Stimulated activated CD8-positive, alpha-beta memory T cell treated with anti-CD3 and anti-CD28 coated beads, Interleukin-12 subunit alpha, Interleukin-12 subunit beta, amount 100 ng/mL, for 24 hours (primary cell): ENCODE measurements at regions not wholly inside any gene's neighbourhood (a gene's known extent, or its start where the extent isn't known, plus 50 kb on each side); places are given as distances from the start of the nearest gene placed in this dataset.
"Not testable (repeated sequence)": the region's sequence is repeated elsewhere in the genome, so short reads cannot be mapped to it uniquely, and the experiment has no call there.

ENCODE experiments used
- DNase-seq: peaks from one replicate; pipeline ENCODE4 v3.0.0-alpha.2; 2020; ENCODE audit errors: extremely low read depth

DNA sequence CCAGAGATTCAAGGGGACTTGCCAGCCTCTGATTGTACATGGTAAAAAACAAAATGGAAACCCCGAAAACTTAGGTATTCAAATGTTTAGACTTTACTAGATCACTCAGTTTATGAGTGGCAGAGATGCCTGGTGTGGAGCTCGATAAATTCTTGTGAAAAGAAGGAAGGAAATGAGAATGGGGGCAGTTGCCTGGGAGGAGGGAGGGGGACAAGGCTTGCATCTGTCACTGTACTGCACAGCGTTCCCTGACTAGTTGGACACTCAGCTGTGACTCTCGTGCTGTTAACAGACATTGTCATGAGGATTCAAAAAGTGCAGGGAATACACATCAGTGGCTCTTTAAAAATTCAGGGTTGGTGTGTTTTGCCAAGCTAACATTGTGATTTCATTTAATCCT lies 232.9 kb downstream of the ZIC5 start:
- no peak for DNase-seq

DNA sequence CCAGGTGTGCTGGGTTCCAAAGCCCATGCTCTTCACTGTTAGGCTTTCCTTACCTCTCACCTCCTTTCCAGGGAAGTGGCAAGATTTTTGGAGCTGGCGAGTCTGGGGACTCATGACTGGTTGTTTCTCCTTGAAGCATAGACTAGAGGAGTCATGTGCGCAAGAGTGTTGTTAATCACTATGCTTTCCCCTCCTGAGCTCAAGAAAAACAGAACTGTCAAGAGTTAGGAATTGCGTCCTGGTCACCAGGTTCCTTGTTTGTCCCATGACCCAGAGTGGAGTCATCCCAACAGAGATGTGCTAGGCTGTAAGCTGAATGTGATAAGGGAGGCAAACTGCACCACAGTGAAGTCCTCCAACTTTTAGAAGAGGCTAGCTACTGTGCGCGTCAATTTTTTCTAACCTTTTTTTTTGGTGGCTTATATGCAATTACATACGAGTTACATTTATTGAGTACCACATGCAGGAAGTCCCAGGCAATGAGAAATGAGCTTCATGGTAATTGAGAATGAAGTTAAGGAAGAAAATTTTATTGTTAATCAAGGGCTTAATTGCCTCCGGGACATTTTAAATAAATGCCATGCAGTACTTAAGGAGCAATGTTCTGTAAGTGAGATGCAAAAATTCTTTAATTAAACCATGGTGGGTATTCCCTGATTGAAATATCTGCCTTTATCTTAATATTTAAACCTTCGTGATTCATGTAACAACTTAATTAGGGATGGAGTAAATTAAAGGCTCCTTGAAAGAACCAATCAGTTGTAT lies 233.9 kb downstream of the ZIC5 start:
- DNase-seq, result no peak

DNA sequence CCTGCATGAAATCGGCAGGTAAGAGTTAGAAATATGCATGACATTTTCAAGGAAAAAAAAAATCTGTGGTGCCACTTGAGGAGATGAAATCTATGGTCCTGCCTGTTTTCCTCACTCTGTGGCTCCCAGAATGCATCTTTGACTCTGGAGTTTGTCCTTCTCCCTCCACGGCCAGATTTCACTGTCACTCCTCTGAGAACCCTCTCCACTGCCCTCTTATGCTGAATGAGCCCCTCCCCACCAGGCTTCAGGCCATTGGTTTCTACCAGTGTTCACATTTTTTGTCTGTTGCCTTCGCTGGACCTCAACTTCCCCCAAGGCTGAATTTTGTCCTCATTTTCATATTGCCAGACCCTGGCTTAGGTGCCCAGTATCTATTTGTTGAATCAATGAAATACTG lies 235.0 kb downstream of the ZIC5 start:
- DNase-seq, result no peak

DNA sequence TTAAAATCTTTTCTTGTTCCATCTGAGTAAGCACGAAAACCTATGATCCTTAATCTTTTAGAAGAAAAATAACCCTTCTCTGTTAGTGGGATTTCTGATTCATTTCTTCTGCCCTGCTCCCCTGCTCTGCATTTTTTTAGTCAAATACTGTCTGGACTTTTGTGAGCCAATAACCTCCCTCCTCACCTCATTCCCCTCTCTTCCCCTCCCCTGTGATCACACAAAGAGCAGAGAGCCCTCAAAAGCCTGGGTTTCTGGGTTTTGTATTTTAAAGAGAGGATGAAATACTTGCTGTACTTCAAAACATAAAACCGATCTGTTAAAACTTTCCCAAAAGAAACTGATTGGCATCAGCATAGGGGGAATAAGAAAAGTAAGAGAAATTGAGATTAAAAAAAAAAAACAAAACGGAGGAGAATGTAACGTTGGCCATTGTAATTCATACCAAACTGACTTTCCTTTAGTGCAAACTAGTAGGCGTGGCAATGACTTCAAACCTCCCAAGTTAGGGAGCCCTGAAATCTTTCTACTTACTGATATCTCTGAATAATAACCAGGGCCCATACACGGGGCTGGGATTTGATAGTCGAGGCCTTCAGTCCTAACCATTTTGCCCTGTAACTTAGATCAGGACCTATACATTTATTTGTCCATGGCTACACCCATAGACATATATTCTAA lies 232.9 kb downstream of the TM9SF2 start:
- no peak for DNase-seq

DNA sequence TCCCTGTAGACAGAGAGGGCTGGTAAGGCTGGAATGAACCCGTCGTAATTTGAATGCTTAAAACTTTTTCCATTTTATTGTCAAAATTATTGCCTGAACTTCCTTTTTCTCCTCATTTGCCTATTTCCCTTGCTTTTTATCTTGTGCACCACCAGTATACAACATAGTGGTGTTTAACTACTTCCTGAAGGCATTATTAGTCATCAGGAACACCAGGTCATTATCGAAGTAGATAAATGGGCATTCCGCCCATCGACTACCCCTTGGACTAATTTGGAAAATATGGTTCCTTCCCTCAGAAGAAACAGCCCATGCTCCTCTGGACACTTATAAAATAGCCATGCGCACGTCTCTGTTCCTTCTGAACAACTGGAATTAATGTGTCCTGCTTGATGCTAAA lies 232.1 kb downstream of the TM9SF2 start:
- no peak for DNase-seq

DNA sequence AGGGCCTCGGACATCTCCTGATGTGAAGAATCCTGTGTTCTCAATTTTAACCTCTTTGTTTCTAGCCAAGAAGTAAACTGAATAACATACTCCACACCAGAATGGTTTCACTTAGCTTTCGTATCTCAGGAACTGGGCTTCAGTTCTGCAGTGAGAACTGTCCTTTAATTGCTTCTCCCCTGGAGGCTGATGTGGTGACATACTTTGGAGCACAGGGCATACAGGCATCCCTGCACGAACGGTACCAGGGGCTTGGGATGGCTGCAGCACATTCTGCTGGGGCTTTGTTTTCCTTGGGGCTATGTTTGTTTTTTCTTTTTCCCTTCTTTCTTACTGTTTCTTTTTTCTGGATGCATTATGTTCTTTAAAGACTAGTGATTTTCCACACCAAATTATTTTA lies 230.5 kb downstream of the TM9SF2 start:
- DNase-seq, result no peak

DNA sequence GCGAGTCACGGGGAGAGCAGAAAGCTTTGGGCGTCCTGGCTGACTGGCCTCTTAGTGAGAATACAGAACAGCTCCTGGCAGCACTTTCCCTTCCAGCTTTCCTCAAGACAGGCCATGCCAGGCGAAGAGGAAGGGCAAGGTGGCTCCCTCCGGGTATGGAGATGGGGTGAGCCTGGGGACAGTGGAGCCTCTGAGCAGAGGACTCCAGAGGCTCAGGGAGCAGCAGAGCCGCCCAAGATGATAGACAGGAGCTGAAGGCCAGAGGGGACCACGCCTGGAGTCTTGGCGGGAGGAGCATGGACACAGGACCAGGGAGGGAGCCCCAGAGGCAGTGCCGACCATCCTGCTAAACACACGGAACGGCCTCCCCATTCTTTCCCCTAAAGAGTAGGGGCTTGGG lies 229.1 kb downstream of the TM9SF2 start:
- no peak for DNase-seq

DNA sequence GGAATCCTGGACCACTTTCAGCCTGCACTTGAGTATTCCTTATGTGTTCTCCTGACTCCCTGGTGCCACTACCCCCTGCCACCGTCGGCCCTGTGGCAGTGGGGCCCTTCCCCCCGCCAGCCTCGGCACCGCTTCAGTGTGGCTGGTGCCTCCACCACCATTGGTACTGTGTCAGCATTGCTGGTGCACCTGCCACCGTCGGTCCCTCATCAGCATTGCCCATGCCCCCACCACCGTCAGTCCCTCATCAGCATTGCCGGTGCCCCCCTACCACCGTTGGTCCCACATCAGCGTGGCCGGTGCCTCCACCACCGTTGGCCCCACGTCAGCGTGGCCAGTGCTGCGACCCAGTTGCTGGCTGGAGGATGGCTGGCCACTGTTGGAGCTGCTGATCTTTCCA lies 228.5 kb downstream of the TM9SF2 start:
- no peak for DNase-seq

DNA sequence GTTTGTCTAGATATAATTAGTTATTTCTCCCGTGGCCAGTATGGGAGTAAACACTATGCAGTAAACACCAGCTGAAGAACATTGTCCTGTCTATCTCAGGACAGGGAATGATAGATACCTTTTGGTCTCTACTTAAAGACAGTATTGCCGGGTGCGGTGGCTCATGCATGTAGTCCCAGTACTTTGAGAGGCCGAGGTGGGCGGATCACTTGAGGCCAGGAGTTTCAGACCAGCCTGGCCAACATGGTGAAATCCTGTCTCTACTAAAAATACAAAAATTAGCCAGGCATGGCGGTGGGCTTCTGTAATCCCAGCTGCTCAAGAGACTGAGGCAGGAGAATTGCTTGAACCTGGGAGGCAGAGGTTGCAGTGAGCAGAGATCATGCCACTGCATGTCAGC lies 226.4 kb downstream of the TM9SF2 start:
- DNase-seq, result not testable (repeated sequence)

DNA sequence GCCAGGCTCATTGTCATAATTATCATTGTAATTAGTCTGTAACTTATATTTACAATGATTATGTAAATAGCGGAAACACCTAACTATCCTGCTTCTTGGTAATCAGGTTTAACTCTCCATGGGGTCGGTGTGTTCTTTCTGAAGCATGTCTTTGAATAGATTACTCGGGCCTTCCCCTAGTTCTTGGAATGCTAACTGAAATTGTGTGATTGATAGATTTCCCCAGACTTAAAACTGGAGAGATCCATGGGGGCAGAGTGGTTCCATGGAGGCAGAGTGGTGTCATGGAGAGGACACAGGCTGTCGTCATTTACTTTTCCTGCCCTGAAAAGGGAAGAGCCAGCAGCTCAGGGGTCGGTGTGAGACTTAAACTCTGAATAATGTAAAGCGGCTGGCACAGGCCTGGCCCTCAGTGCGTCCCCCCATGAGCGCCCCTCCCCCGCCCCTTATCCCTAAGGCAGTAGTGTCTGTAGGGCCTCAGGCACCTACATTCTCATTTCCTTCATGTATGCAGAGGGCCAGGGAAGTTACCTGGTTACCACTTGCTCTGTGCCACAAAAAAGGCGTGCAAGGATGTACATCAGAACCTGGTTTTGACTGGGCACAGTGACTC lies 225.1 kb downstream of the TM9SF2 start:
- no peak for DNase-seq

DNA sequence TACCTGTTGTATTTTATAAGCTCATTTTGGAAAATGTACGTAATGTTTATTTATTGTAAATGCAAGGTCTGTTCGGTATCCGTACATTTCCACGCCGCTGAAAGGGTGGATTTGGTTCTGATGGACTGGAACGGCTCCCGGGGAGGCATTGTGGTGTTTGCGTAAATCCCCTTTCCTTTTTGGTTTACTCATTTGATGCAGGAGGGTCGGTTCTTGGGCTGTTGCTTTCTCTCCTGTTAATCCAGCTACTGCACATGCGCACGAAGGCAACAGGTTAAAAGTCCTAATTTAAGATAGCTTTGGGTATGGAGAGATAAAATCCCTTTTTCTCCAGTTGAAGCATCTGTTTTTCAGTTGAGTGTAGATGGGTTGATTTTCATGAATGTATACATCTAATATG lies 224.4 kb downstream of the TM9SF2 start:
- DNase-seq, result no peak

DNA sequence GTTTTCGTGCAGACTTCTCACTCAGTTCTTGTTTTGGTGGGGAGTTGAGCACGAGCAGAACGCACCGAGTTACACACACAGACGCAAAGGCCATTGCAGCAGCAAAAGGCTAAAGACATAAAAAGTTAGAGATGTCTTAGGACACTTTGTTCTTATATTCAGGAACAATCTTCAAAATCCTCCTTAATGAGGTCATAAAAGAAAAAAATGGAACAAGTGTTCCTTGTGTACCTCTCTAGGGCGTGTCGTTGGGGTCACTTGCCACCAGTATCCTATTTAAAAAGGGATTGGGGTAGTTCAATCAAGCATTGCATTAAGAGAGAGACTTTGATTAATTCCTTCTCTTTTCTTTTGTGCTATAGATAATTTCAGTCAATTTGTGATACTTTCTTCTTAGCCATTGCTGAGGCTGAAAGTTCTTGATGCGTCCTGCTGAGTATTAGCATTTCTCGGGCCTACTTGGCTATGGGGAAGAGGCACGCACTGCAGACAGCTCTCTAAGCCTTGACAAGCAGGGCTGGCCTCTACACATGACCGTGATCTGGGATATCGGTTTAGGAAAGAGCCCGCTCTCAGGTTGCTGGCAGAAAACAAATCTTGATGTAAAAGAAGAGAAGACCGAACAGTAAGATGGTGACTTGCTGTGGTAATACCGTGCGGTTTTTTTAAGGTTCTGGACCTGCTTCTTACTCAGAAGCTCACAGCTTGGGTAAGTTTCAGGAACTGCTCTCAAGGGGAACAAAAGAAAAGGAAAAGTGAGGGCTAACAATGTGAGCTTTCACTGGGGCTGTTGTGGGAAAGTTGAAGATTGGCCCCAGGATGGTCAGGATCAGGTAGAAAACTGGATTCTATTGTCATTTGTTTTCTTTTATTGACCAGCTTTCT lies 223.6 kb downstream of the TM9SF2 start:
- DNase-seq, result no peak

DNA sequence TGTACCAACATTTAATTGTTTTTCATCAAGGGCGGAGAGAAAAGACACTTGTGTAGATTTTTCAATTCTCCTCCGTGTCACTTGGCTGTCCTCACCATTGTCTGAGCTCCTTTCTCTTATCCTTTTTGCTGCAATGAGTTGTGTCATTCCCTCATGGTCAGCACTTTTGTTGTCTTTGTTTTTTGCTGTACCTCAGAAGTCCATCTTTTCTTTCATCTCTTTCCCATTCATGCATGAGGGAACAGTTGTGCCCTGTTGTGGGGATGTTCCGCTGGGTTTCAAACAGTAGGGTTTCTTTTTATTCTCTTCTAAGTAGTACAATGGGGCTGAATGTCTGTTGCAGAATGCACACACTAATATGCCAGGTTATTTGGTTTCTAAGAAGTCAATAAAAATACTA lies 222.6 kb downstream of the TM9SF2 start:
- no peak for DNase-seq

DNA sequence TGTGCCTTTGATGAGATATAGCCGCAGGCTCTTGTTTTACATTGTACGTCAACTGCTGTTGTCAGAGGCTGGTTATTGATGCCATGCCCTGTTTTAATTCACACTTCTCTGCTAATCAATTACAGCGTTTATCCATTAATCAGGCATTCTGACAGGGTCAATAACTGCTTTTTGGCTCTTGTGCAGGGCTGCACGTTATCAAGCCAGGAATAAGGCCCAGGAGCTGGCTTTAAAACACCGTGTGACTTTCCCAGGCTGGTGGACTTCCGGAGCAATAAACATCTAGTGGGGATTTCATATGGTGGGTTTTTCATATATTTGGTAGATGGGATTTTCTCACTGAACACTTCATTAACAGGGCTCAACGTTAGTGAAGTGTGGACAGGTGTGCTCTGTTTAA lies 221.7 kb downstream of the TM9SF2 start:
- DNase-seq, result no peak

DNA sequence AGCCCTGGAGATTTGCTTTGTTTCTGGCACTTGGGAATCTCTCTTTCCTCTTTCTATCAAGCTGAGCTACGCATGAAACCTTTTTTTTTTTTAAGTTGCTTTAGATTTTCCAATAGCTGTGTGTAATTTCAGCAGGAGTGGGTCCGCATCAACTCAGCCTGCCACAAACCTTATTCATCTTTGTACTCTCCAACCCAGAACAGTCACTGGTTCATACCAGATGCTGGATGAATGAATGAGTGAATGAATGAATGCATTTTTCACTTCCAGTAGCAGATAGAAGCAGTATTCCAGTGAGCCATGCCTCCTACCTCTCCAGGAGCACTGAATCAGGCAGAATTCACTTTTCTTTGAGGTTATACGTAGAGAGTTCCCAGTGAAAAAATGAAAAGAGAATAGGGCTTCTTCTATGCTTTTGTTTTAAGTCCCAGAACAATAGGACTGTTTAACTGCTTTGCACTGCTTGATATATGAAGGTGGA lies 221.1 kb downstream of the TM9SF2 start:
- DNase-seq, result no peak

DNA sequence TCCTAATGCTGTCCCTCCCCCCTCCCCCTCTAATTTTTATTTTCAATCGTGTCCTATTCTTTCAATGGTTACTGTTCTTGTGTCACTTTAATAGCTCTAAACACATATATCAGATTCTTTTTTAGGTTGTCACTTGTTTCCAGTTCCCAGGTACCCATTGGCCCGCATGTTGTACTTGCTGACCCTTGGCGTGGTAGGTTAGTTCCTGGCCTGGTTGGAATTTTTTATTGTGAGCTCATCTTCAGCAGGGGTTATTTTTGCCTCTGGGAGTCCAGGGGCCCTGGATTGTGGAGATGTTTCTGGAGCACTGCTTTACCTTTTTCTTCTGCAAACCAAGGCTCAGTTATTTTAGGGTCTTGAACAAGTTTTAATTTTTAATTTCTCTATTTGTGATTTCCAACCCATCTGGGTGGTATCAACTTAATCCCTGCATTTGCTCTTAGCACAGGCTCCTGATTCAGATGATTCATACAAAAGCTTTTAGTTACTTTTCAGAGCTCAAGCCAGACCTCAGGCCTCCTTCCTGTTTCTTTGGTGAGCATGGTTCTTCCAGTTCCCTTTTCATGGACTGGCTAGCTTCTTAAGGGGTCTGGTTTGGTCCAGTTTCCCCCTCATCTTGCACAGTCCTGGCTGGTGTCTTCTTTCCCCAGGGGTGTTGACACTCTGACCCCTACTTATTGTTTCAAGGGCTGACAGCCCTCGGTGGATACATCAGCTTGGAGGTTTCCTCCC lies 220.5 kb downstream of the TM9SF2 start:
- DNase-seq, result no peak

DNA sequence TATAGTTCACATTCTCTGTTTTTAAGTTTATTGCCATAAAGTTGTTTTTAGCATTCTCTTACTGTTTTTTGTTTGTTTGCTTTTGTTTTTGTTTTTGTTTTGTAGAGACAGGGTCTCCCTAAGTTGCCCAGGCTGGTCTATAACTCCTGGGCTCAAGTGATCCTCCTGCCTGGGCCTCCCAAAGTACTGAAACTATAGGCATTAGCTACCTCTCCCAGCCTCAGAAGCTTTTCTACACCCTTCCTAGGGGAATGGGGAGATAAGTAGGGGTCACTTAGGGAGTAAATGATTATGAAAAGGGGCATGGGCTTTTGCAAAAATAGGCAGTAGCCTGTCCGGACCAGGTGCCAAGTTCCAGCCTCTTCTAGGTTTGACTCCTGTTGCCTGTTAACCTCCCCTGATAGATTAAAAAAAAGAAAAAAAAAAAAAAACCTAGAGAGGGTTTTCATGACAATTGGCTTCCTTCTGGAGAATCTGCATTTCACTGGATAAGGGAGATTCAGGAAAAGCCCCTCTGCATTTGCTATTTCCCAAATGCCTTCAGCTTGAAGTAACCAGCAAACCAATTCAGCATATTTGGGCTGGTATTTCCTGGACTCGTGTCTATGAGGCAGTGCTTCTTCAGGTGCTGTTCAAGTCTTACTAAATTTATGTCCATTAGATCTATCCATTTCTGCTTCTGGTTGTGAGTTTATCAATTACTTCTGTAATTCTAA lies 216.8 kb downstream of the TM9SF2 start:
- no peak for DNase-seq

DNA sequence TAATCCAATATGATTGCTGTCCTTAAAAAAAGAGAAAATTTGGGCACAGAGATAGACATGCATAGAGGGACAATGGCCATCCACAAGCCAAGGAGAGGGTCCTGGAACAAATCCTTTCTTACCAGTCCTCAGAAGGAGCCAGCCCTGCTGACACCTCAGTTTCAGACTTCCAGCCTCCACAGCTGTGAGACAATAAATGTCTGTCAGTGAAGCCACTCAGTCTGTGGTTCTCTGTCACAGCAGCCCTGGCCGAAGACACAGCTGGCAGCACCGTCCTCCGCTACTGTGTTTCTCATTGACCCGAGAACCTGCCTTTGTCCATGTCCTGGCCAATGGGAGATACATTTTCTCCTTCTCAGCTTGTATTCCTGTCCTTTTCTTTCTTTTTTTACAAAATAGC lies 207.9 kb downstream of the TM9SF2 start:
- no peak for DNase-seq

DNA sequence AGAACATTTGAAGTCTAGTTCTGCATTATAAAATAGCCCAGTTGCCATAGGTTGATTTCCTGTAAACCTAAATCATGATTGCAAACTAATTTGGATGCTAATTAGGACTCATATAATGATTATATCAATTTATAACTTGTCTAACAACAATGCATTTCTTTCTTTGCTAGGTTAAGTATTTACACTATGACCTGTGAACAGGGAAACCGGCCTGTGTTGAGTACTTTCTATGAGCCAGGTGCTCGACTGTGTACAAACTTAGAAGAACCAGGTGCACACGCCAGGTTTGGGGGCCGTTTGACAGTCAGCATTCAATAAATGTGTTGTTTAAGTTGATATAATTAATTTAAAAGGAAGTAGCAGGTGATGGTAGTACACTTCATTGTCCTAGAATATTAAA lies 203.1 kb downstream of the TM9SF2 start:
- DNase-seq, result no peak

DNA sequence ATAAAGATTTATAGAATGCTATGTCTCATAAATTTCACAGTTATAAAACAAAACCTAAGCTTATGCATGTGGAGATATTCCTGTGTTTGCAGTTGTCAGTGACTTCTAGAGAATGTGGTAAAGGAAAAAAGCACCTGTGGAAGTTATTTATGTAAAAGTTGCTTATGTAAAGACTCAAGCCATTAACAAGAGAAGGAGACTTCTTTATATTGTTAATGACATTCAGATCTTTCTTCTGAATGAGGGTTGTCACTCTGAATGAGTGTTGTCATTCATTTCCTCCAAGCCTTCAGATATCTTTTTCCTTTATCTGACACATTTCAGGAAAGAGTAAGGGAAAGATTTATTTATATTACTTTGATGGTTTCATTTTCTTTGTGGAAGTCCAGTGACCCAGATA lies 202.6 kb downstream of the TM9SF2 start:
- no peak for DNase-seq
